ENCODE measurements at regions not wholly inside any gene's neighbourhood (a gene's known extent, or its start where the extent isn't known, plus 50 kb on each side); places are given as distances from the start of the nearest gene placed in this dataset.
"Not testable (repeated sequence)": the region's sequence is repeated elsewhere in the genome, so short reads cannot be mapped to it uniquely, and the experiment has no call there.

GRCh38 chr4:27789773-27790172, 929.1 kb downstream of the STIM2 start:
- no peaks in the 10 kb centered on the region for H3K9me3 ChIP-seq (ENCODE audit: insufficient read depth, low read length)
- H3K4me1 ChIP-seq (ENCODE audit: insufficient read depth, insufficient read length): no peaks in the 10 kb centered on the region
- DNase-seq (ENCODE audit: low read depth, low spot score): no peak
- TF ChIP-seq ZNF274 (IDR thresholded peaks at IDR 0.05; ENCODE audit: low read depth, low read length) (no peak), SUZ12 (IDR thresholded peaks at IDR 0.05; ENCODE audit: extremely low read depth, insufficient read depth, insufficient read length) (no peak), YY1 (IDR thresholded peaks at IDR 0.05; ENCODE audit: insufficient read depth, insufficient read length) (no peak)
- H3K27me3 ChIP-seq (ENCODE audit: insufficient read depth, insufficient read length): no peaks in the 10 kb centered on the region
- no peak overlapping the region for H3K9ac ChIP-seq (ENCODE audit: insufficient read length, low read depth)
- H3K36me3 ChIP-seq (ENCODE audit: insufficient read depth, insufficient read length, low read length): no peaks in the 10 kb centered on the region
- H3K4me3 ChIP-seq (ENCODE audit: insufficient read length, low read depth): no peak overlapping the region

- Histone ChIP-seq H3K9ac (ENCODE audit: insufficient read length, low read depth) (no peak overlapping the region), H3K4me1 (ENCODE audit: insufficient read depth, insufficient read length) (no peaks in the 10 kb centered on the region), H3K27me3 (ENCODE audit: insufficient read depth, insufficient read length) (no peaks in the 10 kb centered on the region), H3K4me3 (ENCODE audit: insufficient read length, low read depth) (no peak overlapping the region), H3K9me3 (ENCODE audit: insufficient read depth, low read length) (no peaks in the 10 kb centered on the region), H3K36me3 (ENCODE audit: insufficient read depth, insufficient read length, low read length) (no peaks in the 10 kb centered on the region)
- DNase-seq (ENCODE audit: low read depth, low spot score): no peak
- TF ChIP-seq ZNF274 (IDR thresholded peaks at IDR 0.05; ENCODE audit: low read depth, low read length): no peak
Observed at GRCh38 chr4:27790911-27791310, 930.3 kb downstream of the STIM2 start.

GRCh38 chr4:27791640-27792039, 931.0 kb downstream of the STIM2 start:
- H3K36me3 ChIP-seq (ENCODE audit: insufficient read depth, insufficient read length, low read length): no peaks in the 10 kb centered on the region
- no peak for DNase-seq (ENCODE audit: low read depth, low spot score)
- H3K27me3 ChIP-seq (ENCODE audit: insufficient read depth, insufficient read length): no peaks in the 10 kb centered on the region
- TF ChIP-seq SUZ12 (IDR thresholded peaks at IDR 0.05; ENCODE audit: extremely low read depth, insufficient read depth, insufficient read length) (no peak), ZNF274 (IDR thresholded peaks at IDR 0.05; ENCODE audit: low read depth, low read length) (no peak), YY1 (IDR thresholded peaks at IDR 0.05; ENCODE audit: insufficient read depth, insufficient read length) (no peak)
- no peak overlapping the region for H3K4me3 ChIP-seq (ENCODE audit: insufficient read length, low read depth)
- H3K9ac ChIP-seq (ENCODE audit: insufficient read length, low read depth): no peak overlapping the region
- H3K4me1 ChIP-seq (ENCODE audit: insufficient read depth, insufficient read length): no peaks in the 10 kb centered on the region
- no peaks in the 10 kb centered on the region for H3K9me3 ChIP-seq (ENCODE audit: insufficient read depth, low read length)

- no peaks in the 10 kb centered on the region for H3K4me1 ChIP-seq (ENCODE audit: insufficient read depth, insufficient read length)
- no peak for TF ChIP-seq ZNF274 (IDR thresholded peaks at IDR 0.05; ENCODE audit: low read depth, low read length)
- TF ChIP-seq YY1 (IDR thresholded peaks at IDR 0.05; ENCODE audit: insufficient read depth, insufficient read length): no peak
- TF ChIP-seq SUZ12 (IDR thresholded peaks at IDR 0.05; ENCODE audit: extremely low read depth, insufficient read depth, insufficient read length): no peak
- H3K9ac ChIP-seq (ENCODE audit: insufficient read length, low read depth): no peak overlapping the region
- H3K27me3 ChIP-seq (ENCODE audit: insufficient read depth, insufficient read length): no peaks in the 10 kb centered on the region
- H3K9me3 ChIP-seq (ENCODE audit: insufficient read depth, low read length): no peaks in the 10 kb centered on the region
- DNase-seq (ENCODE audit: low read depth, low spot score): no peak
- H3K36me3 ChIP-seq (ENCODE audit: insufficient read depth, insufficient read length, low read length): no peaks in the 10 kb centered on the region
- H3K4me3 ChIP-seq (ENCODE audit: insufficient read length, low read depth): no peak overlapping the region
Observed at GRCh38 chr4:27807207-27807606, 946.6 kb downstream of the STIM2 start.

- TF ChIP-seq ZNF274 (IDR thresholded peaks at IDR 0.05; ENCODE audit: low read depth, low read length) (no peak), SUZ12 (IDR thresholded peaks at IDR 0.05; ENCODE audit: extremely low read depth, insufficient read depth, insufficient read length) (no peak), YY1 (IDR thresholded peaks at IDR 0.05; ENCODE audit: insufficient read depth, insufficient read length) (no peak)
Observed at GRCh38 chr4:27811948-27812347, 951.3 kb downstream of the STIM2 start.

GRCh38 chr4:27813226-27813625, 952.6 kb downstream of the STIM2 start:
- not testable (repeated sequence) for H3K36me3 ChIP-seq (ENCODE audit: insufficient read depth, insufficient read length, low read length); H3K27me3 ChIP-seq (ENCODE audit: insufficient read depth, insufficient read length); H3K4me1 ChIP-seq (ENCODE audit: insufficient read depth, insufficient read length); H3K9me3 ChIP-seq (ENCODE audit: insufficient read depth, low read length); H3K9ac ChIP-seq (ENCODE audit: insufficient read length, low read depth); DNase-seq (ENCODE audit: low read depth, low spot score); H3K4me3 ChIP-seq (ENCODE audit: insufficient read length, low read depth)

More at GRCh38 chr4:27811948-27812347, 951.3 kb downstream of the STIM2 start:
- Histone ChIP-seq H3K27me3 (ENCODE audit: insufficient read depth, insufficient read length) (no peaks in the 10 kb centered on the region), H3K36me3 (ENCODE audit: insufficient read depth, insufficient read length, low read length) (no peaks in the 10 kb centered on the region), H3K9ac (ENCODE audit: insufficient read length, low read depth) (no peak overlapping the region), H3K9me3 (ENCODE audit: insufficient read depth, low read length) (0 out of 2 replicates have a peak, but pooled peaks cover 6% of the 10 kb centered on the region), H3K4me1 (ENCODE audit: insufficient read depth, insufficient read length) (no peaks in the 10 kb centered on the region), H3K4me3 (ENCODE audit: insufficient read length, low read depth) (no peak overlapping the region)
- no peak for DNase-seq (ENCODE audit: low read depth, low spot score)

- H3K9me3 ChIP-seq (ENCODE audit: insufficient read depth, low read length); H3K9ac ChIP-seq (ENCODE audit: insufficient read length, low read depth); H3K4me1 ChIP-seq (ENCODE audit: insufficient read depth, insufficient read length); DNase-seq (ENCODE audit: low read depth, low spot score); H3K36me3 ChIP-seq (ENCODE audit: insufficient read depth, insufficient read length, low read length); H3K4me3 ChIP-seq (ENCODE audit: insufficient read length, low read depth); H3K27me3 ChIP-seq (ENCODE audit: insufficient read depth, insufficient read length): not testable (repeated sequence)
Observed at GRCh38 chr4:27813699-27814425, 953.2 kb downstream of the STIM2 start.

- no peak overlapping the region for H3K4me3 ChIP-seq (ENCODE audit: insufficient read length, low read depth)
- H3K9me3 ChIP-seq (ENCODE audit: insufficient read depth, low read length): peaks cover 5% of the 10 kb centered on the region; the same call in 1 of the 2 replicates
- H3K36me3 ChIP-seq (ENCODE audit: insufficient read depth, insufficient read length, low read length): no peaks in the 10 kb centered on the region
- no peaks in the 10 kb centered on the region for H3K4me1 ChIP-seq (ENCODE audit: insufficient read depth, insufficient read length)
- no peak for TF ChIP-seq SUZ12 (IDR thresholded peaks at IDR 0.05; ENCODE audit: extremely low read depth, insufficient read depth, insufficient read length)
- no peak for TF ChIP-seq ZNF274 (IDR thresholded peaks at IDR 0.05; ENCODE audit: low read depth, low read length)
- no peak for TF ChIP-seq YY1 (IDR thresholded peaks at IDR 0.05; ENCODE audit: insufficient read depth, insufficient read length)
- no peak overlapping the region for H3K9ac ChIP-seq (ENCODE audit: insufficient read length, low read depth)
- no peak for DNase-seq (ENCODE audit: low read depth, low spot score)
- H3K27me3 ChIP-seq (ENCODE audit: insufficient read depth, insufficient read length): no peaks in the 10 kb centered on the region
Observed at GRCh38 chr4:27819246-27819645, 958.6 kb downstream of the STIM2 start.

Data from NT2/D1 (cell line).